Small intestine (tissue), 7 donors: ENCODE measurements at regions not wholly inside any gene's neighbourhood (a gene's known extent, or its start where the extent isn't known, plus 50 kb on each side); places are given as distances from the start of the nearest gene placed in this dataset.

ENCODE experiments used
- DNase-seq, 2 donors: peaks; one replicate each; pipeline versions ENCODE4 v3.0.0 to v3.0.0-alpha.2; 2013
- FAIRE-seq: peaks from 2 replicates; lab custom pipeline; 2012; peaks lifted over from hg19 to GRCh38; lab: Jason Lieb, UNC
- H3K27ac ChIP-seq, 3 donors: one replicate each; pipeline ENCODE4 v1.5.1; 2013; ENCODE audit warnings: low read length in 2 of 3, mild to moderate bottlenecking in 2 of 3, control low read depth in 1 of 3, inconsistent platforms in 1 of 3, low read depth in 1 of 3, moderate library complexity in 1 of 3
- H3K27me3 ChIP-seq, 3 donors: one replicate each; pipeline ENCODE4 v1.6.1; 2013; ENCODE audit warnings: low read length in 3 of 3, inconsistent platforms in 1 of 3; ENCODE audit not compliant: control insufficient read depth in 3 of 3, insufficient read depth in 3 of 3
- H3K36me3 ChIP-seq, 3 donors: one replicate each; pipeline ENCODE4 v1.6.1; 2013; ENCODE audit warnings: low read length in 3 of 3, inconsistent platforms in 1 of 3, low read depth in 1 of 3, mild to moderate bottlenecking in 1 of 3, moderate library complexity in 1 of 3; ENCODE audit not compliant: control insufficient read depth in 3 of 3, insufficient read depth in 2 of 3
- H3K4me1 ChIP-seq, 3 donors: one replicate each; pipeline ENCODE4 v1.6.1; 2013; ENCODE audit warnings: low read length in 2 of 3, inconsistent platforms in 1 of 3, low read depth in 1 of 3, mild to moderate bottlenecking in 1 of 3, moderate library complexity in 1 of 3; ENCODE audit not compliant: control insufficient read depth in 3 of 3, insufficient read depth in 2 of 3
- H3K4me3 ChIP-seq, 3 donors: one replicate each; pipeline ENCODE4 v1.5.1; 2013; ENCODE audit warnings: low read length in 3 of 3, control low read depth in 1 of 3, inconsistent platforms in 1 of 3, low read depth in 1 of 3, mild to moderate bottlenecking in 1 of 3, moderate library complexity in 1 of 3
- H3K9me3 ChIP-seq, 2 donors: one replicate each; pipeline ENCODE4 v1.6.1; 2013; ENCODE audit warnings: low read depth in 1 of 2, low read length in 1 of 2; ENCODE audit not compliant: control insufficient read depth in 2 of 2, insufficient read depth in 1 of 2
- WGBS, 3 donors: extraction: QIAGEN DNeasy Blood & Tissue Kit; methylation state at CpG; one replicate each; pipeline ENCODE4 v1.1.7; 2013; 5-methylcytosine and 5-hydroxymethylcytosine counted together
- donor health status: healthy with polysubstance abuse.
- donor health status: control.
- donor health status: control.
- donor health status: Bipolar disorder and iron deficiency.
- donor health status: healthy.

- 63 to 73% (median 73%) methylated on average over 4 of the region's 4 CpGs for WGBS, 3 donors
- Histone ChIP-seq H3K27me3 (peaks cover 0 to 3% (median 2%) of the 10 kb centered on the region in 3 donors), H3K4me3 (no peak overlapping the region), H3K36me3 (no peaks in the 10 kb centered on the region), H3K4me1 (no peaks in the 10 kb centered on the region), H3K27ac (no peak overlapping the region), H3K9me3 (no peaks in the 10 kb centered on the region)
- DNase-seq (no peak), FAIRE-seq (no peak)
These were observed 587.5 kb upstream of the MGMT start for GRCh38 chr10:128879441-128880140.

- DNase-seq = no peak
- peaks cover 0 to 3% (median 2%) of the 10 kb centered on the region in 3 donors for H3K27me3 ChIP-seq
- H3K36me3 ChIP-seq = no peaks in the 10 kb centered on the region
- no peak overlapping the region for H3K27ac ChIP-seq
- no peak overlapping the region for H3K4me3 ChIP-seq
- FAIRE-seq = no peak
- no peaks in the 10 kb centered on the region for H3K9me3 ChIP-seq
- H3K4me1 ChIP-seq = no peaks in the 10 kb centered on the region
- 50 to 65% (median 52%) methylated on average over 4 of the region's 4 CpGs for WGBS, 3 donors
These were observed 586.8 kb upstream of the MGMT start for GRCh38 chr10:128880159-128880725.

- peaks cover 0 to 3% (median 2%) of the 10 kb centered on the region in 3 donors for H3K27me3 ChIP-seq
- DNase-seq = no peak
- no peak for FAIRE-seq
These were observed 586.0 kb upstream of the MGMT start for GRCh38 chr10:128881086-128881485.

GRCh38 chr10:128883231-128884032, 583.6 kb upstream of the MGMT start:
- H3K4me1 ChIP-seq = no peaks in the 10 kb centered on the region
- H3K4me3 ChIP-seq = no peak overlapping the region
- WGBS, 3 donors = 71 to 77% (median 77%) methylated on average over 13 of the region's 13 CpGs
- DNase-seq = no peak
- peaks cover 0 to 4% of the 10 kb centered on the region in 2 donors for H3K9me3 ChIP-seq
- no peak for FAIRE-seq
- H3K27me3 ChIP-seq = peaks cover 0 to 3% (median 2%) of the 10 kb centered on the region in 3 donors
- no peak overlapping the region for H3K27ac ChIP-seq
- no peaks in the 10 kb centered on the region for H3K36me3 ChIP-seq

More at GRCh38 chr10:128881086-128881485, 586.0 kb upstream of the MGMT start:
- Histone ChIP-seq H3K9me3 (no peaks in the 10 kb centered on the region), H3K4me3 (no peak overlapping the region), H3K4me1 (no peaks in the 10 kb centered on the region), H3K36me3 (no peaks in the 10 kb centered on the region), H3K27ac (no peak overlapping the region)
- 67 to 82% (median 79%) methylated on average over 3 of the region's 3 CpGs for WGBS, 3 donors

- 80 to 91% (median 82%) methylated on average over 7 of the region's 7 CpGs for WGBS, 3 donors
- H3K9me3 ChIP-seq = peaks cover 0 to 4% of the 10 kb centered on the region in 2 donors
- no peak overlapping the region for H3K27ac ChIP-seq
- DNase-seq (no peak), FAIRE-seq (no peak)
- H3K4me3 ChIP-seq = no peak overlapping the region
- no peaks in the 10 kb centered on the region for H3K4me1 ChIP-seq
- H3K27me3 ChIP-seq = peaks cover 0 to 3% (median 2%) of the 10 kb centered on the region in 3 donors
- no peaks in the 10 kb centered on the region for H3K36me3 ChIP-seq
These were observed 583.0 kb upstream of the MGMT start for GRCh38 chr10:128884033-128884425.

GRCh38 chr10:128884496-128885072, 582.5 kb upstream of the MGMT start:
- no peaks in the 10 kb centered on the region for H3K4me1 ChIP-seq
- H3K4me3 ChIP-seq = no peak overlapping the region
- H3K27me3 ChIP-seq = peaks cover 0 to 3% (median 0%) of the 10 kb centered on the region in 3 donors
- DNase-seq (no peak), FAIRE-seq (no peak)
- H3K9me3 ChIP-seq = peaks cover 0 to 4% of the 10 kb centered on the region in 2 donors
- no peak overlapping the region for H3K27ac ChIP-seq
- no peaks in the 10 kb centered on the region for H3K36me3 ChIP-seq
- WGBS, 3 donors = 66 to 84% (median 73%) methylated on average over 6 of the region's 6 CpGs

- Histone ChIP-seq H3K9me3 (peaks cover 0 to 4% of the 10 kb centered on the region in 2 donors), H3K27me3 (peaks cover 0 to 3% (median 0%) of the 10 kb centered on the region in 3 donors), H3K27ac (no peak overlapping the region), H3K36me3 (no peaks in the 10 kb centered on the region), H3K4me3 (no peak overlapping the region), H3K4me1 (no peaks in the 10 kb centered on the region)
- DNase-seq (no peak), FAIRE-seq (no peak)
- 89 to 92% (median 92%) methylated on average over 22 of the region's 22 CpGs for WGBS, 3 donors
These were observed 581.2 kb upstream of the MGMT start for GRCh38 chr10:128885573-128886555.
